Endothelial cell (in vitro differentiated cells): ENCODE measurements at regions not wholly inside any gene's neighbourhood (a gene's known extent, or its start where the extent isn't known, plus 50 kb on each side); places are given as distances from the start of the nearest gene placed in this dataset.

Source experiments
- DNase-seq: peaks from one replicate; pipeline ENCODE4 v3.0.0; 2021; ENCODE audit warnings: low spot score
- H3K27ac Mint-ChIP-seq: one replicate; pipeline ENCODE4 v1.8.0; 2021; ENCODE audit warnings: mixed read lengths, inconsistent platforms; ENCODE audit not compliant: unreplicated experiment
- H3K27me3 Mint-ChIP-seq: one replicate; pipeline ENCODE4 v1.8.0; 2021; ENCODE audit warnings: mild to moderate bottlenecking, moderate library complexity, mixed read lengths, inconsistent platforms; ENCODE audit not compliant: unreplicated experiment
- H3K36me3 Mint-ChIP-seq: one replicate; pipeline ENCODE4 v1.8.0; 2021; ENCODE audit warnings: mild to moderate bottlenecking, low read depth, mixed read lengths, inconsistent platforms; ENCODE audit not compliant: unreplicated experiment
- H3K4me1 Mint-ChIP-seq: one replicate; pipeline ENCODE4 v1.8.0; 2021; ENCODE audit warnings: mild to moderate bottlenecking, mixed read lengths, inconsistent platforms; ENCODE audit not compliant: unreplicated experiment
- H3K4me3 Mint-ChIP-seq: one replicate; pipeline ENCODE4 v1.8.0; 2021; ENCODE audit warnings: mild to moderate bottlenecking, mixed read lengths, inconsistent platforms; ENCODE audit not compliant: unreplicated experiment
- H3K9me3 Mint-ChIP-seq: one replicate; pipeline ENCODE4 v1.8.0; 2021; ENCODE audit warnings: mixed read lengths, inconsistent platforms; ENCODE audit not compliant: unreplicated experiment
- CTCF ChIP-seq: fragments of 200-600 bp; sonication (generic); IDR thresholded peaks from one replicate; pipeline ENCODE4 v1.5.0; 2021; ENCODE audit warnings: antibody characterized with exemption; ENCODE audit not compliant: unreplicated experiment

- H3K27me3 Mint-ChIP-seq = peaks cover 2% of the 10 kb centered on the region
- DNase-seq = no peak
- no peak overlapping the region for H3K27ac Mint-ChIP-seq
- no peak overlapping the region for H3K4me3 Mint-ChIP-seq
- no peaks in the 10 kb centered on the region for H3K36me3 Mint-ChIP-seq
- TF ChIP-seq CTCF = no peak
- H3K4me1 Mint-ChIP-seq = no peaks in the 10 kb centered on the region
- no peaks in the 10 kb centered on the region for H3K9me3 Mint-ChIP-seq
These were observed 1346.1 kb upstream of the EPHA6 start for GRCh38 chr3:95468331-95468730.

GRCh38 chr3:95474338-95474737, 1340.1 kb upstream of the EPHA6 start:
- Mint-ChIP-seq H3K9me3 (no peaks in the 10 kb centered on the region), H3K4me3 (no peak overlapping the region), H3K27ac (no peak overlapping the region), H3K4me1 (no peaks in the 10 kb centered on the region), H3K27me3 (no peaks in the 10 kb centered on the region), H3K36me3 (no peaks in the 10 kb centered on the region)
- no peak for DNase-seq
- no peak for TF ChIP-seq CTCF

- no peaks in the 10 kb centered on the region for H3K9me3 Mint-ChIP-seq
- H3K27me3 Mint-ChIP-seq = no peaks in the 10 kb centered on the region
- H3K27ac Mint-ChIP-seq = no peak overlapping the region
- H3K36me3 Mint-ChIP-seq = no peaks in the 10 kb centered on the region
- no peak for TF ChIP-seq CTCF
- no peaks in the 10 kb centered on the region for H3K4me1 Mint-ChIP-seq
- no peak for DNase-seq
- H3K4me3 Mint-ChIP-seq = no peak overlapping the region
These were observed 1337.9 kb upstream of the EPHA6 start for GRCh38 chr3:95476534-95476933.

- no peak for DNase-seq
- no peaks in the 10 kb centered on the region for H3K9me3 Mint-ChIP-seq
- H3K4me1 Mint-ChIP-seq = no peaks in the 10 kb centered on the region
- no peak for TF ChIP-seq CTCF
- no peaks in the 10 kb centered on the region for H3K27me3 Mint-ChIP-seq
- no peak overlapping the region for H3K27ac Mint-ChIP-seq
- no peaks in the 10 kb centered on the region for H3K36me3 Mint-ChIP-seq
- no peak overlapping the region for H3K4me3 Mint-ChIP-seq
These were observed 1308.2 kb upstream of the EPHA6 start for GRCh38 chr3:95506174-95506573.

GRCh38 chr3:95508124-95508523, 1306.3 kb upstream of the EPHA6 start:
- Mint-ChIP-seq H3K27me3 (no peaks in the 10 kb centered on the region), H3K4me1 (no peaks in the 10 kb centered on the region), H3K36me3 (no peaks in the 10 kb centered on the region), H3K27ac (no peak overlapping the region), H3K4me3 (no peak overlapping the region), H3K9me3 (no peaks in the 10 kb centered on the region)
- DNase-seq = no peak
- no peak for TF ChIP-seq CTCF
